Sigmoid colon (tissue), 4 donors: ENCODE measurements at regions not wholly inside any gene's neighbourhood (a gene's known extent, or its start where the extent isn't known, plus 50 kb on each side); places are given as distances from the start of the nearest gene placed in this dataset.

Experiments
- CTCF ChIP-seq, 4 experiments: fragments of 450-650 bp in 3 of 4; fragments of 200-600 bp in 1 of 4; IDR thresholded peaks; one replicate each; pipeline ENCODE4 v1.5.1; 2016 to 2019; ENCODE audit warnings: antibody characterized with exemption in 4 of 4, mild to moderate bottlenecking in 3 of 4, moderate library complexity in 2 of 4
- EP300 ChIP-seq, 4 donors: sonication (generic); formaldehyde crosslinking; IDR thresholded peaks; one replicate each; pipeline ENCODE4 v1.6.1; 2017; ENCODE audit warnings: antibody characterized with exemption in 4 of 4
- POLR2A ChIP-seq, 2 donors: fragments of 450-650 bp; IDR thresholded peaks; one replicate each; pipeline ENCODE4 v1.6.1; 2016; ENCODE audit warnings: antibody characterized with exemption in 2 of 2, mild to moderate bottlenecking in 2 of 2, moderate library complexity in 2 of 2
- POLR2AphosphoS5 ChIP-seq, 4 donors: sonication (generic); formaldehyde crosslinking; IDR thresholded peaks; one replicate each; pipeline ENCODE4 v1.6.1; 2017; ENCODE audit warnings: antibody characterized with exemption in 4 of 4

GRCh38 chr2:33786881-33787280 is 187.8 kb upstream of the FAM98A start:
- TF ChIP-seq POLR2A (IDR thresholded peaks at IDR 0.05) = no peak
- no peak for TF ChIP-seq CTCF (IDR thresholded peaks at IDR 0.05)
- no peak for TF ChIP-seq POLR2AphosphoS5 (IDR thresholded peaks at IDR 0.05)
- TF ChIP-seq EP300 (IDR thresholded peaks at IDR 0.05) = no peak
